H1 (cell line): ENCODE measurements at regions not wholly inside any gene's neighbourhood (a gene's known extent, or its start where the extent isn't known, plus 50 kb on each side); places are given as distances from the start of the nearest gene placed in this dataset.
A peak's percentile ranks its signal among the peaks of the same experiment; 100 is the strongest.

Experiments
- CTCF ChIA-PET: fragments of 300-600 bp; sonication (Branson Sonifier 250); formaldehyde crosslinking; loops from one replicate; lab custom pipeline; 2021; ENCODE audit not compliant: partially characterized antibody; lab: Charles Lee
- POLR2A ChIA-PET: fragments of 300-600 bp; sonication (Branson Sonifier 250); formaldehyde crosslinking; loops from one replicate; lab custom pipeline; 2021; ENCODE audit warnings: inconsistent platforms; ENCODE audit not compliant: partially characterized antibody; lab: Charles Lee
- DNase-seq, 2 experiments: peaks; one replicate each; pipeline versions ENCODE4 v3.0.0 to v3.0.0-alpha.2; 2010 to 2022; ENCODE audit warnings: low spot score in 2 of 2, low read depth in 1 of 2, mixed read lengths in 1 of 2
- FAIRE-seq: peaks from 2 replicates; lab custom pipeline; 2011; peaks lifted over from hg19 to GRCh38; lab: Jason Lieb, UNC
- H2AFZ ChIP-seq: 2 replicates; pipeline ENCODE4 v1.8.1; 2012; ENCODE audit warnings: low read length, inconsistent platforms
- H2AK5ac ChIP-seq: 2 replicates; pipeline ENCODE4 v1.6.1; 2013; ENCODE audit warnings: low read depth, low read length
- H2BK120ac ChIP-seq: replicated peaks from 2 replicates; pipeline ENCODE3; 2013; ENCODE audit warnings: low read depth, low read length, inconsistent platforms
- H2BK12ac ChIP-seq: 2 replicates; pipeline ENCODE4 v1.6.1; 2013; ENCODE audit warnings: low read depth, low read length
- H2BK15ac ChIP-seq: 2 replicates; pipeline ENCODE4 v1.6.1; 2013; ENCODE audit warnings: low read length
- H2BK20ac ChIP-seq: 2 replicates; pipeline ENCODE4 v1.6.1; 2013; ENCODE audit warnings: low read length
- H2BK5ac ChIP-seq: 2 replicates; pipeline ENCODE4 v1.6.1; 2013; ENCODE audit warnings: low read depth, low read length
- H3K14ac ChIP-seq: 2 replicates; pipeline ENCODE4 v1.6.1; 2013; ENCODE audit warnings: inconsistent platforms; ENCODE audit not compliant: insufficient read length
- H3K18ac ChIP-seq: 2 replicates; pipeline ENCODE4 v1.6.1; 2013; ENCODE audit warnings: low read length; ENCODE audit errors: extremely low read depth
- H3K23ac ChIP-seq: 2 replicates; pipeline ENCODE4 v1.6.1; 2013; ENCODE audit warnings: inconsistent platforms; ENCODE audit not compliant: insufficient read length
- H3K23me2 ChIP-seq: 2 replicates; pipeline ENCODE4 v1.6.1; 2013; ENCODE audit warnings: low read depth, low read length
- H3K27ac ChIP-seq: 2 replicates; pipeline ENCODE4 v1.6.1; 2011; ENCODE audit warnings: low read depth, low read length, inconsistent platforms
- H3K27me3 ChIP-seq, 4 experiments: replicated peaks in 1 of 4; 1 replicate in 1 of 4; 2 replicates in 3 of 4; pipeline versions ENCODE4 v1.6.1 to v1.8.1; 2011 to 2013; ENCODE audit warnings: low read length in 3 of 4, mild to moderate bottlenecking in 3 of 4, inconsistent platforms in 2 of 4, mixed read lengths in 2 of 4, moderate library complexity in 1 of 4; ENCODE audit not compliant: control insufficient read depth in 3 of 4, insufficient read depth in 3 of 4; ENCODE audit errors: extremely low read depth in 1 of 4
- H3K36me3 ChIP-seq, 4 experiments: 2 replicates each; pipeline versions ENCODE4 v1.6.1 to v1.8.1; 2011 to 2013; ENCODE audit warnings: mild to moderate bottlenecking in 4 of 4, low read length in 3 of 4, moderate library complexity in 2 of 4, control low read depth in 1 of 4, inconsistent platforms in 1 of 4; ENCODE audit not compliant: insufficient read depth in 4 of 4, control insufficient read depth in 2 of 4
- H3K4ac ChIP-seq: replicated peaks from 2 replicates; pipeline ENCODE3; 2013; ENCODE audit warnings: low read length, low read depth, mixed read lengths, inconsistent platforms; ENCODE audit not compliant: insufficient read length
- H3K4me1 ChIP-seq, 4 experiments: replicated peaks in 1 of 4; 1 replicate in 1 of 4; 2 replicates in 3 of 4; pipeline versions ENCODE4 v1.6.1 to v1.8.1; 2011 to 2013; ENCODE audit warnings: low read length in 3 of 4, inconsistent platforms in 2 of 4, mixed read lengths in 1 of 4; ENCODE audit not compliant: insufficient read depth in 4 of 4, control insufficient read depth in 3 of 4
- H3K4me2 ChIP-seq, 2 experiments: 2 replicates each; pipeline versions ENCODE4 v1.6.1 to v1.8.1; 2011 to 2013; ENCODE audit warnings: low read depth in 2 of 2, low read length in 2 of 2, control low read depth in 1 of 2, inconsistent platforms in 1 of 2, mild to moderate bottlenecking in 1 of 2; ENCODE audit not compliant: insufficient read depth in 1 of 2
- H3K4me3 ChIP-seq, 4 experiments: fragments of 200-600, 300-600 bp in 1 of 4; sonication (generic), shearing (Covaris generic), sonication (Bioruptor Twin) in 1 of 4; 2 replicates each; pipeline versions ENCODE4 v1.5.1 to v1.8.1; 2011 to 2016; ENCODE audit warnings: low read length in 4 of 4, low read depth in 3 of 4, control low read depth in 2 of 4, inconsistent platforms in 2 of 4, mild to moderate bottlenecking in 2 of 4, mixed read lengths in 1 of 4, moderate library complexity in 1 of 4; ENCODE audit not compliant: insufficient read depth in 2 of 4; ENCODE audit errors: extremely low read depth in 1 of 4
- H3K56ac ChIP-seq: replicated peaks from 2 replicates; pipeline ENCODE3; 2013; ENCODE audit warnings: low read depth, mild to moderate bottlenecking, mixed read lengths, low read length, inconsistent platforms; ENCODE audit not compliant: insufficient read length
- H3K79me1 ChIP-seq: 2 replicates; pipeline ENCODE4 v1.6.1; 2013; ENCODE audit warnings: low read depth, low read length, control low read depth
- H3K79me2 ChIP-seq, 2 experiments: 2 replicates each; pipeline versions ENCODE4 v1.6.1 to v1.8.1; 2012 to 2013; ENCODE audit warnings: low read length in 2 of 2, mild to moderate bottlenecking in 2 of 2, inconsistent platforms in 1 of 2; ENCODE audit not compliant: insufficient read depth in 2 of 2, control insufficient read depth in 1 of 2
- H3K9ac ChIP-seq, 4 experiments: replicated peaks in 1 of 4; 1 replicate in 1 of 4; 2 replicates in 3 of 4; pipeline versions ENCODE4 v1.6.1 to v1.8.1; 2011 to 2013; ENCODE audit warnings: low read depth in 3 of 4, low read length in 3 of 4, control low read depth in 2 of 4, mild to moderate bottlenecking in 2 of 4, moderate library complexity in 2 of 4, inconsistent platforms in 1 of 4; ENCODE audit errors: extremely low read depth in 1 of 4
- H3K9me3 ChIP-seq, 2 experiments: 2 replicates each; pipeline versions ENCODE4 v1.6.1 to v1.8.1; 2012 to 2013; ENCODE audit warnings: mild to moderate bottlenecking in 2 of 2, moderate library complexity in 2 of 2, control low read depth in 1 of 2, inconsistent platforms in 1 of 2, low read depth in 1 of 2, low read length in 1 of 2, mixed read lengths in 1 of 2; ENCODE audit not compliant: insufficient read depth in 2 of 2
- H4K20me1 ChIP-seq, 2 experiments: replicated peaks in 1 of 2; 2 replicates each; pipeline versions ENCODE3 to v1.8.1; 2011 to 2013; ENCODE audit warnings: inconsistent platforms in 2 of 2, low read length in 2 of 2, mild to moderate bottlenecking in 1 of 2; ENCODE audit not compliant: insufficient read depth in 2 of 2, control insufficient read depth in 1 of 2
- H4K5ac ChIP-seq: 2 replicates; pipeline ENCODE4 v1.6.1; 2013; ENCODE audit warnings: low read length, low read depth, mixed read lengths, inconsistent platforms; ENCODE audit not compliant: insufficient read length
- H4K8ac ChIP-seq: 2 replicates; pipeline ENCODE4 v1.8.0; 2013; ENCODE audit warnings: mild to moderate bottlenecking, moderate library complexity, low read length, inconsistent platforms; ENCODE audit not compliant: insufficient read depth; ENCODE audit errors: extremely low read depth
- H4K91ac ChIP-seq: replicated peaks from 2 replicates; pipeline ENCODE3; 2013; ENCODE audit warnings: low read length, mixed read lengths, inconsistent platforms; ENCODE audit not compliant: insufficient read length
- CREB1 ChIP-seq: IDR thresholded peaks from 2 replicates; pipeline ENCODE4 v1.6.1; 2012; ENCODE audit warnings: inconsistent platforms
- EGR1 ChIP-seq: IDR thresholded peaks from 2 replicates; pipeline ENCODE4 v1.6.1; 2011; ENCODE audit warnings: low read depth, low read length, borderline replicate concordance
- EP300 ChIP-seq, 2 experiments: IDR thresholded peaks; 1 replicate in 1 of 2; 2 replicates in 1 of 2; pipeline ENCODE4 v1.6.1; 2011 to 2012; ENCODE audit warnings: low read depth in 2 of 2, low read length in 2 of 2, mild to moderate bottlenecking in 2 of 2, borderline replicate concordance in 1 of 2, inconsistent platforms in 1 of 2, moderate library complexity in 1 of 2
- MAX ChIP-seq: IDR thresholded peaks from 2 replicates; pipeline ENCODE4 v1.6.1; 2012; ENCODE audit warnings: inconsistent platforms
- RAD21 ChIP-seq, 2 experiments: IDR thresholded peaks in 1 of 2; conservative IDR thresholded peaks in 1 of 2; 2 replicates each; pipeline ENCODE4 v1.6.1; 2011; ENCODE audit warnings: low read depth in 2 of 2, low read length in 2 of 2, improper control_type of control experiment in 1 of 2, inconsistent platforms in 1 of 2, mild to moderate bottlenecking in 1 of 2, moderate library complexity in 1 of 2
- SIN3A ChIP-seq, 2 experiments: IDR thresholded peaks in 1 of 2; conservative IDR thresholded peaks in 1 of 2; 2 replicates each; pipeline ENCODE4 v1.6.1; 2011 to 2012; ENCODE audit warnings: low read length in 2 of 2, improper control_type of control experiment in 1 of 2, low read depth in 1 of 2, mild to moderate bottlenecking in 1 of 2
- USF2 ChIP-seq: IDR thresholded peaks from 2 replicates; pipeline ENCODE4 v1.6.1; 2011; ENCODE audit warnings: low read length, improper control_type of control experiment
- WGBS, 2 experiments: shearing (Covaris generic) in 1 of 2; methylation state at CpG; one replicate each; pipeline versions ENCODE4 v1.1.6 to v1.1.7; 2013 to 2015; ENCODE audit warnings: low lambda C conversion rate in 2 of 2, mixed read lengths in 2 of 2, inconsistent platforms in 1 of 2, low coverage in 1 of 2, missing lambda C conversion rate in 1 of 2; ENCODE audit not compliant: insufficient replicate concordance in 2 of 2, insufficient coverage in 1 of 2, insufficient read length in 1 of 2; ENCODE audit errors: extremely low coverage in 1 of 2, missing lambda C conversion rate in 1 of 2; 5-methylcytosine and 5-hydroxymethylcytosine counted together

DNA sequence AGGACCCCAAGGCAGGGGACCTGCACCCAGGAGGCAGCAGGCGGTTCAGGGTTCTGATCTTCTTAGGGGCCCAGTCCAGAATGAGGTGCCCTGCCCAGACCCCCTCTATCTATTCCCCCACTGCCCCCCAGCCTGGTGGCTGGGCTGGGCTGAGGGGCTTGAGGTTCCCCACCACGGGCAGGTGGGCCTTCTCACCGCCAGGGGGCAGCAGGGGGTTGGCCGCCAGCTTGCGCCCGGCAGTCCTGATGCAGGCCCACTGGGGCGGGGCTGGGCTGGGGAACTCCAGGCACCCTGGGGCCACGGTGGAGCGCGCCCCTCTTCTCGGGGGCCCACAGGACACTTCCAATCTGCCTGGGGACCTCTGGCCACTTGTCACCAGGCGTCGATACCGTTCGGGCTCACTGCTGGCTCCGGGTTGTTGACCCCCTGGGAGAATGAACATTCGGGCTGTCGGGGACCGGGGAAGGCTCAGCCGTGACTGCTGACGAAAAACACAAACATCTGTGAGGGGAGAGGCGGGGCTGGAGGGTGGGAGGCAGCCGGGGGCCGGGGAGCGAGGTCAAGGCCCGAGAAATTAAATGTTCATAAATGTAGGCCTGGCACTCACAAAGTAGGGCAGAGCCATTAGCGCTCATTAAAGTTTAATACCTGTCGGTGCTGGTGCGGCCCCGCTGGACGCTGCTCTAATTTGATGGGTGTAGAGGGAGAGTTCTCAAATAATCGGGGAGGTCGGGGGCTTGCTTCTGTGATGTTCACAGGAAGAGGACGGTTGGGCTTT is 219.3 kb upstream of the GSE1 start:
- Histone ChIP-seq H3K4ac (no peak overlapping the region), H3K27ac (no peak overlapping the region), H3K27me3 (no peaks in the 10 kb centered on the region), H4K20me1 (peaks cover 2 to 8% of the 10 kb centered on the region in 2 experiments), H2BK12ac (no peak overlapping the region), H3K14ac (no peak overlapping the region), H3K79me1 (no peaks in the 10 kb centered on the region), H4K8ac (no peak overlapping the region), H4K91ac (no peak overlapping the region), H2BK20ac (no peak overlapping the region), H3K23ac (no peak overlapping the region), H2BK5ac (no peak overlapping the region), H3K9ac (no peak overlapping the region), H3K79me2 (no peaks in the 10 kb centered on the region), H3K4me3 (peak overlapping the region in 1 of 4 experiments; percentile 43; a peak in 1 of 8 replicates), H3K23me2 (no peaks in the 10 kb centered on the region), H2AFZ (no peak overlapping the region), H2BK120ac (no peak overlapping the region), H3K4me1 (peaks cover 0 to 31% (median 25%) of the 10 kb centered on the region in 4 experiments; a peak in 6 of 7 replicates), H2BK15ac (no peak overlapping the region; the same call in 1 of the 2 replicates), H3K36me3 (no peaks in the 10 kb centered on the region), H4K5ac (no peak overlapping the region), H3K9me3 (no peaks in the 10 kb centered on the region), H2AK5ac (peak overlapping the region; percentile 57; the same call in 1 of the 2 replicates), H3K18ac (no peak overlapping the region), H3K4me2 (peak overlapping the region in 1 of 2 experiments; percentile 54; a peak in 2 of 4 replicates), H3K56ac (no peak overlapping the region)
- ChIA-PET POLR2A (interaction anchor here (1.1 to 1.5 kb wide), 3 partner anchors 9 to 22 kb away, joined by 4 read pairs; no protein-coding TSS in a partner anchor), CTCF (interaction anchor here (0.7 to 10.8 kb wide), 32 partner anchors 9 to 223 kb away, joined by 3 to 182 read pairs (median 4); no protein-coding TSS in a partner anchor)
- WGBS, 2 experiments: 57% methylated on average over 24 of the region's 34 CpGs; no CpG with 5 or more reads in 1 of the 2 experiments
- FAIRE-seq (no peak), DNase-seq (peak in 1 of 2 experiments; percentile 97)
- TF ChIP-seq CREB1 (peak; percentile 23; the same call in 1 of the 2 replicates), EP300 (IDR thresholded peaks at IDR 0.05; ENCODE audit: borderline replicate concordance in 1 of 2, low read depth in 2 of 2, low read length in 2 of 2) (no peak), RAD21 (IDR thresholded peaks at IDR 0.05 in 1 of 2, conservative IDR thresholded peaks at IDR 0.05 in 1 of 2; ENCODE audit: low read depth in 2 of 2, low read length in 2 of 2) (peak; percentile 72 to 81), SIN3A (conservative IDR thresholded peaks at IDR 0.05 in 1 of 2, IDR thresholded peaks at IDR 0.05 in 1 of 2; ENCODE audit: low read depth in 1 of 2, low read length in 2 of 2) (peak in 1 of 2 experiments; percentile 21; a peak in 1 of 4 replicates), USF2 (peak; percentile 40; the same call in 1 of the 2 replicates), EGR1 (no peak), MAX (peak; percentile 46; the same call in 1 of the 2 replicates)
